GM18858 (cell line): ENCODE measurements at regions not wholly inside any gene's neighbourhood (a gene's known extent, or its start where the extent isn't known, plus 50 kb on each side); places are given as distances from the start of the nearest gene placed in this dataset.

ENCODE experiments used
- ATAC-seq: cut with Tn5 transposase; IDR thresholded peaks from one replicate; pipeline ENCODE4 v1.9.1; 2021; ENCODE audit not compliant: unreplicated experiment

DNA sequence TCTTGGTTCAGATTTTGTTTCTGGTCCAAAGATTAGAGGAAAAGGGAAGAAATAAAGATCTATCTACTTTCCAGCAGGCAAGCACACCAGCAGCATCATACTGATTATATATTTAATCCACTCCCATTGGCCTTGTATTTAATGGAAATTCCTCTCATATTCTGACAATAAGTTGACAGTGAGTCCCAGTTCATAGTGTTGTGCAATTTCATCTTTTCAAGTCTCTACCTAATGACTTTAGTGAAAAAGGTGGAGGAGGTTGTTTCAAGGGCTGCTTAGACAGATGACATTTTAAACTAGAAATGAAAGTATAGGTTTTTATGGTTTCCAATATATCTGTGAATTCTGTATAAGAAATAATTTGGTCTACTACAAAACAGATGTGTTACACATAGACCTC lies 298.6 kb downstream of the PABPC4L start:
- ATAC-seq, result no peak

DNA sequence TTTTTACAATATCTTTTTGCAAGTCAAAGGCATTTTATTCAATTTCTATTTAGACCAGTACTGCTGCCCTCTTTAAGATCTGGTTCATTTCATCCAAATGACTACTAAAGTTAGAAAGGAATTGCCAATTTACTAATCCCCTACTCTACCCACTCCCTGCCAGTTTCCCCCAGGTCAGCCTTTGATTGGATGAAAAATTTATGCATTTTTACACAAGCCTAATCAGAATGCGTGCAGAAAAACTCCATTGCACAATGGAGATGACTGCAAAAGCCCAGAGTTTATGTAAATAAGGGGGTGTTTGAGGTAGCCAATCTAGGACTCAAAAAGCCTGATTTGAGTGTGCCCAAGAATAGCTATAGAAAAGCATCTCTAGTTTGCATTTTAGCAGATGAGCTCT lies 310.6 kb downstream of the PABPC4L start:
- ATAC-seq, result no peak

DNA sequence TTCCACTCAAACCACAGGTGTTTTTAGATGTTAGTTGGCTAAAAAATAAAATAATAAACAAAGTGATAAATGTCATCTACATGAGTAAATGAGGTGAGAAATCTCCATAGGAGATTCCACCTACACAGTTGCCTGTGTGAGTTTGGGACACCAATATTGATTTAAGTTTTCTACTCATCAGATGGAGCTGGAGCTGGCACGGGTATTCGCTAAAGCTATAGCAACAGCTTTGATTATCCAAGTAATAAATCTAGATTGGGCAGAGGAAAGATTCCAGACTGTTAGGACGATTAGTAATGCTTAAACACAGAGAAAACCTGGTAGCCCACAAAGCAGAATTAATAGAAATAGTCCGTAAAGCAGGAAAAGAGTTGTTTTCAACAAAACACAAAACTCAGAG lies 313.9 kb downstream of the PABPC4L start:
- no peak for ATAC-seq

DNA sequence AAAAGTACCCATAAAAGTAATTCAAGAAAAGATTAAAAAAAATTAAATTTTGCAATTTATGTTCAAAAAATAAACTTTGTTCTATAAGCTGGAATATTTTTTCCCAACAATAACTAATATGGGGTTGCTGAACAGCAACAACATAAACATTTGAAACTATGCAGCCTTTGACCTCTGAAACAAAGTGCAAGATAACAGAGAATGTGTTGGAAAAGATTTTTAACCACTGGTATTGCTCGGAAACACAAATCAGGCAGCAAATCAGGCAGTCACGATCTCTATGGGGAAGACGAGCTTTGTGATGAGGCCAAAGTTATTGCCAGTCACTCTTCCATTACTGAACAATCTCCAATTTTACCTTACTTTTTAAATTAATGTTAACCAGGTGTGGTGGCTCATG lies 332.1 kb downstream of the PABPC4L start:
- ATAC-seq, result no peak

DNA sequence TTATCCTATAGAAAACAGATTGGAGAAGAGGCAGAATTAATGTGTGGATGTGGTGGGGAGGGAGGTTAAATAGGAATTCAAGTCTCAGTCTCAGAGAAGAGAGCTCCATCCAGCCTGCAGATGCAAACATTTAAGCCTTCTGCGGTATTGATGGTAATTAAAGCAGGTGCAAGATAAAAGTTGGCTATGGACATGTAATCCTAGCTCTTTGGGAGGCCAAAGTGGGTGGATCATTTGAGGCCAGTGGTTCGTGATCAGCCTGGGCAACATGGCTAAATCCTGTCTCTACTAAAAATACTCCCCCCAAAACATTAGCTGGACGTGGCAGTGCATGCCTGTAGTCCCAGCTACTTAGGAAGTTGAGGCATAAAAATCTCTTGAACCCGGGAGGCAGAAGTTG lies 332.7 kb downstream of the PABPC4L start:
- no peak for ATAC-seq

DNA sequence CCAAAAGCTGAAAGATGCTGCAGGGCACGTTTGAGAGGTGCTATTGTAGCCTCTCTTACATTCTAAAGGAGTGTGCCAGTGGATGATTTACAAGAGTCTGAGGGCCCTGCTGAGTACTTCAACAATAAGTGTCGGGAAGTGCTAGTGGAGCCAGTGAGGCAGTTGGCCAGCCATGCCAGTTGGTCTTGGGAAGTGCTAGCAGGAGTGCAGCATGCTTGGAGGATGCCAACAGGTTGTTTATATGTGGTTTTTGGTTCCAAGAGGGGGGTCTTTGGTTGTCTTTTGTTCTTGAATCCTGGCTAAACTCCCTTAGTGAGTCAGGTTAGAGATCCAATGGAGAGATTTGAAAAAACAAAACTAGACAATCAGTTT lies 335.3 kb downstream of the PABPC4L start:
- no peak for ATAC-seq

DNA sequence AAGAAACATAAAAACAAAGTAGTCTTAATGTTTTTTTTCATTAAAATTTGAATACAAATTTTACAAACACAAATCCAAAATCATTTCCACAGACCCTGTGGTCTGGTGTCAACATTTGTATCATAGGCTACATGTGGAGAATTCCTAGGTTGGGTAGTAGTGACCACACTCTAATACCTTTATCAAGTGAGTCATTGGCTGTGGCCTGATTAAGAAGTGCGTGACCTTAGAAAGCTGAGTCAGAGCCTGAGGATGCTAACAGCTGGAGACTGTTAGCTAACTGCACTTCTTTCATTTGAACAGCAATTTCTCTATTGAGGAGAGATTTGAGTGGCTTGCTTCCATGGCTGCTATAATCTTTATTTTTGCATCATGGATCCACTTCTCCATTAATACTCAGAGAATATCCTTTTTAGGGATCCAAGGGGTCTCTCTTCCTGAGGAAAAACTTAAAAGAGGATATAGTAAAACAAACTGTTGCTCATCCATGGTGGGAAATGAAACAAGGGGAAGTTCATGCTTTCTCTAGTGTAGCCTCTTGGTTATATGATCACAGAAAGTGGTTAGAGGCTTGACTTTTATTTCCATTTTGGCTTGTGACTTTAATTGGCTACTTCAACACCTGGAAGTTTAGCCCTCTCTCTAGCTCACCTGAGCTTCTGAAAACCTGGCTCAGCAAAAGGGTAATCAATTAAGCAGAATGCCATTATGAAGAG lies 335.8 kb downstream of the PABPC4L start:
- ATAC-seq, result no peak

DNA sequence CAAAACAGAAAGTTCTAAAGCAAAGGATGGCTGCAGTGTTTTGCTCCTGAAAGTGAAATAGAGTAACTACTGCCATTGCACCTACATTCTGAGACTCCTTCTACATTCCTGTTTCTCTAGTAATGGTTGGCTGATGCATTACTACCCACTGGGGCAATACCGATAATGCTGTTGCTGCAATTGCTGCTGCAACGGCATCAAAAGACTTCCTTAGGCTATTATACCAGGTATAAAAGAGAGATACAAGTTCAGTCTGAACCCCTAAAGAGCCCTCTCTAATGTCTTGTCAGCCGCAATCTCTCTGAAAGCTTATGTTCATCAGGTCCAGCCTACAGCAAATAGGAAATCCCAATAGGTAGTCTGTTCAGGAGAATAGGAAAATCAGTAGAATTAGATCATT lies 338.4 kb downstream of the PABPC4L start:
- ATAC-seq, result no peak

DNA sequence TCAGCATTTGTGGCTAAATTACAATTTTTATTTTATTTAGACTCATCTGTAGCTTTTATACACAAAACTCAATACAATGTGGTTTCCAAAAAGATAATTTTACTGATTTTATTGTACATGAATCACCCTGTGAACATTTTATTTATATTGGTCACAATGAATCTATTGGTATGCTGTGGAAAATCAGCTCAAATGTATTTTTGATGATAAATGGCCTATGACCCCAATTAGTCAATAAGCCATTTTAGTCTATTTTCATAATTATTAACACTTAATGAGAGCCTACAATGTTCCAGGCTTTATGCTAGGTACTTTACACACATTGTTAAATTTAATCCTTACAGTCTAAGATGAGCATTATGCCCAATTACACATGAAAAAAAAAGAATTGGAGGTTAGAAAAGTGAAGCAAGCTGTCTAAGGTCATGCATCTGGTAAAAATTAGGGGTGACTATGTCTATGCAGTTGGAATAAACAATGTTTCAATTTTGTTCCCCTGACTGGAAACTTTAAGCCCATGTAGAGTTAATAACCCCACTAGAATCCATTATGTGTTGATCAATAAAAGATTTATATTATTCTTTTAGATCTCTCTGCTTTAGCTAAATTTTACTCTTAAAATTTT lies 344.7 kb downstream of the PABPC4L start:
- no peak for ATAC-seq

DNA sequence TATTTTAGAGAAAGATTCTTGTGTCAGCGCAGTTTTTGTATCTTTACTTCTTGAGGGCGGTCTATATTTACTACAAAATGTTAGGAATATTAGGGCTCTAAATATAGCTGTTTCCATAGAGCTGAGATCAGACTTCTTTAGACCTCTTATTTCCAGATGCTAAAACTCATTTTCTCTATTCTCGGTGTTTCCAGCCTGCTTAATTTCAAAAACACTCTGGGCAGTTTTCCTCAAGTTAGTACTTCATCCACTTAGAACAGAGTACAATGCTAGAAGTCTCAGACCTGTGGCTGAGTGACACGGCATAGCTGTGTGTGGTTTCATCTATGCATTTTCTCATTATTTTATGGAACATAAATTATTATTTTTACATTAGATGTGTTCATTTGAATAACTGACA lies 346.6 kb downstream of the PABPC4L start:
- ATAC-seq, result no peak

DNA sequence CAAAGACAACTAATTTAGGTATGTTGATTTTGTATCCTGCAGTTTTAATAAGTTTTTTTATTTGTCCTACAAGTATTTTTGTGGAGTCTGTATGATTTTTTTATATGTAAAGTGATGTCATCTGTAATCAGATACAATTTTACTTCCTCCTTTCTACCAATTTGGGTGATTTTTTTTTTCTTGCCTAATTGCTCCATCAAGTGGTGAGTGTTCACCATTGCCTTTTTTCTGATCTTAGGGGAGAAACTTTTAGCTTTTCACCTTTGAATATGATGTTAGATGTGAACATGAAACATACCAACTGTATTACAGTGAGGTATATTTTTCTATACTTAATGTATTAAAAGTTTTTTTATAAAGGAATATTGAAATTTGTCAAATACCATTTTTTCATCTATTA lies 362.3 kb downstream of the PABPC4L start:
- no peak for ATAC-seq

DNA sequence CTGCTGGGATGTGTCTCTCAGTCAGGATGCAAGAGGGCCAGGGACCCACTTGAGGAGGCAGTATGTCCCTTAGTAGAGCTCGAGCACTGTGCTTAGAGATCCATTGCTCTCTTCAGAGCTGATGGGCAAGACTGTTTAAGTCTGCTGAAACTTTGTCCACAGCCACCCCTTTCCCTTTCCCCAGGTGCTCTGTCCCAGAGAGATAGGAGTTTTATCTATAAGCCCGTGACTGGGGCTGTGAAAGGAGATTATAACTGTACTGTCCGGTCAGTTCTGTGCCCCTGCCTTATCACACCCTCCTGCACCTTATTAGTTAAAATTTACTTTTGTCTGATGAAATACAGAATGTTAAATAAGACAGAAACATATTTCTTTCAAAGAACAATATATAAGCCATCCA lies 378.4 kb downstream of the PABPC4L start:
- ATAC-seq, result no peak

DNA sequence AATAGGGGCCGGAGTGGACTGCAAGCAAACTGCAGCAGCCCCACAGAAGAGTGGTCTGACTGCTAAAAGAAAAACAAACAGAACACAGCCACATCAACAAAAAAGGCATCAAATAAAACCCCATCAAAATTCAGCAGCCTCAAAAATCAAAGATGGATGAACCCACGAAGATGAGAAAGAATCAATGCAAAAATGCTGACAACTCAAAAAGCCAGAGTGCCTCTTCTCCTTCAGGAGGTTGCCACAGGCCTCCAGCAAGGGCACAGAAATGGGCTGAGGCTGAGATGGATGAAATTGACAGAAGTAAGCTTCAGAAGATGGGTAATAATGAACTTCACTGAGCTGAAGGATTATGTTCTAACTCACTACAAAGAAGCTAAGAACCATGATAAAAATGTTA lies 388.6 kb downstream of the PABPC4L start:
- no peak for ATAC-seq

DNA sequence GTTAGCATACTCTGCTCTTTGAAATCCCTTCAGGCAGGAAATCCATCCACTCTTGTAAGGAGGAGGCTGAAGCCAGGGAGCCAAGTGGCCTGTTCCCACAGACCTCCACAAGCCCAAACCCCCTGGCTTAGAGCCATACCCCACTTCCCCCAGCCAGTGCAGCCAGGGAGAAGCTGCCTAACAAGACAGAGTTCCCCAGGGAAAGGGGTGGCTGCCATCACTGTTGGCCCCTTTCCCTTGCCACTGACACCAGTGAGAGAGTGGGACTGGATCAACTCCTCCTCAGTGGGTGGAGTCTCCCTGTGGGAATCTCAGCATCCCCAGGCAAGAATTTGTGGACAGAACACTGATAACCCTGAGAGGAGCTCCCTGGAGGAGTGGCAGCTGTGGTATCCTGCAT lies 389.4 kb downstream of the PABPC4L start:
- no peak for ATAC-seq

DNA sequence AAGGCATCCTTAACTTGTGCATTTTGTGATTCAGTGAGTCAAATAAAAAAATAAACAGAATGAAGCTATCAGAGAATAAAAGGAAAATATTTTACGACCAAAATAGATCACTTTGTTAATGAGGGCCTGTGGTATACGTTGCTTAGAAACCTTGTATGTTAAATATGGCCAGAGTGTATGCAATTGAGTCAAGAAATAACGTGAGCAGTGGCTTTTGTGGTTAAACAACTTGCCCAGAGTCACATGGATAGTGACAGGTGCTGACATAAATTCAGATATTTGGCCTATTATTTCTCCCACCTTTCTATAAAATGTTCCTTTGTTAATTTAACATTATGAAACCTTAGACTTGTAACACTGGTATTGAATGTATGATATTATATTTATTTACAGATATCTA lies 393.4 kb downstream of the PABPC4L start:
- no peak for ATAC-seq

DNA sequence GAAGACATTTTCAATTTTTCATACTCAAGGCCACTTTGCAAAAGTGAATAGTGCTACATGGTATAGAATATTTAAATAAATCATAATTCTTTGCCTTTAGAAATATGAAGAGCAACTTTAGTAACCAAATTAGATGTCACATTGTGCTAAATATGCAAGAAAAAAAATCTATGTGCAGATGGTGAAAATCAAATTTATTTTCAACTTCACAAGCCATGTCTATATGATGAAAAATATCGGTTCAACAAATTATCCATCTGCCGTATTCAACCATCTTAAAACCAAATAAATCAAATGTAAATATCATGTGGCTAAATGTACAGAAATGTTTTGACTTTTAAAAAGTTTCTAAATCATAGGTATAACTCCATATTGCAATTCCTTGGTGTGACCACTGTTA lies 398.2 kb downstream of the PABPC4L start:
- no peak for ATAC-seq

DNA sequence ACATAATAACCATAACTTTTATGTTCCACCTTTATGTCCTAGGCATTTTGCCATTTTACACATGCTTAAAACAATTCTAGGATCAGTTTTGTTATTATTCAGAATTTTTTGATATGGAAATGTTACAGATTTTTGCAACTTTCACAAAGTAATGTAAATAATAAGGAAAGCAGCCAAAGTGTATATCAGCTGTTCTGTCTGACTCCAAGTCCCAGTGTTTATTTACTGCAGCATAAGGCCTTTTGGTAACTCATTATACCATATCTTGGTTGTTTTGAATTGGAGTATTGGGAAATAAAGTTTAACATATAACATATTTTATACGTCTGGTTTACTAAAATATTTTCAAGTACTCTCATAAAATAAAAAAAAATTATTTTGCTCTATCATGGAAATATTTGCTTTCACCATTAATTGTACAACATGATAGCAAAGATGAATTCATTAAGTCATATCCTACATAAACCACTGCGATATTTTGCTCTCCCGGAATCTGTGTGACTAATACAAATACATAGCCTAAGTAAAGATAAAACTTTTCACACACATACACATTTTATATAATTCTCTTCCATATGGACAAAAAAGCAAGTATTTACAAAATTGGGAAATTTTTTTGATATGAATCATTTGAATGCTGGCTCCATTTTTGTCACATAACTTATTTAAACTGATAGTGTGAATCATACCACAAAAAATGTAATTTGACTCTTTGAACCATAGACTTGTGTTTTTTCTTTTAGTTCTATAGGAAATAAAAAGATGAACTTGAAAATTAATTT lies 399.0 kb downstream of the PABPC4L start:
- no peak for ATAC-seq

DNA sequence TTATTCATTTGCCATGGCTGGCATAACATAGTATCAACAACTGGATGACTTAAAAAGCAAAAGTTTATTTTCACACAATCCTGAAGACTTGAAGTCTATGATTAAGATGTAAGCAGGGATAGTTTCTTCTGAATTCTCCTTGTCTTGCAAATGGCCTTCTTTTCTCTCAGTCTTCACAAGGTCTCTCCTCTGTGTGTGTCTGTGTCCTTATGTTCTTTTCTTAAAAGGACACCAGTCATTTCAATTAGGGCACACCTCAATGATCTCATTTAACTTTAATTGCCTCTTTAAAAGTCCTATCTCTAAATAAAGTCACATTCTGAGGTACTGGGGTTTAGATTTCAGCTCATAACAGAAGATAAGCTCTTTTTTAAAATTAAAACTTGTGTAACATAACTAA lies 399.7 kb downstream of the PABPC4L start:
- ATAC-seq, result no peak

DNA sequence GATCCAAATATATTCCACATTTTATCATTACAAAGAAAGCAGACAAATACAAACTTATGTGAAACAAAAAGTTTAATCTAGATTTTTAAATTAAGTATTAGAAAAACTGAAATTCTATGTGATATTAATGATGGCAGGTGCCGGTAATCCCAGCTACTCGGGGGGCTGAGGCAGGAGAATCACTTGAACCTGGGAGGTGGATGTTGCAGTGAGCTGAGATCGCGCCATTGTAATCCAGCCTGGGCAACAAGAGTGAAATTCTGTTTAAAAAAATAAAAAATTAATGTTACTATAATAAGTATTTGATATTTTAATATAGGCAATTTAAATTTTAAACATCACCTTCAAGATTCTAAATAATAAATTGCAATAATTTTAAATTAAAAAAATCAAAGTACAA lies 400.6 kb downstream of the PABPC4L start:
- no peak for ATAC-seq

DNA sequence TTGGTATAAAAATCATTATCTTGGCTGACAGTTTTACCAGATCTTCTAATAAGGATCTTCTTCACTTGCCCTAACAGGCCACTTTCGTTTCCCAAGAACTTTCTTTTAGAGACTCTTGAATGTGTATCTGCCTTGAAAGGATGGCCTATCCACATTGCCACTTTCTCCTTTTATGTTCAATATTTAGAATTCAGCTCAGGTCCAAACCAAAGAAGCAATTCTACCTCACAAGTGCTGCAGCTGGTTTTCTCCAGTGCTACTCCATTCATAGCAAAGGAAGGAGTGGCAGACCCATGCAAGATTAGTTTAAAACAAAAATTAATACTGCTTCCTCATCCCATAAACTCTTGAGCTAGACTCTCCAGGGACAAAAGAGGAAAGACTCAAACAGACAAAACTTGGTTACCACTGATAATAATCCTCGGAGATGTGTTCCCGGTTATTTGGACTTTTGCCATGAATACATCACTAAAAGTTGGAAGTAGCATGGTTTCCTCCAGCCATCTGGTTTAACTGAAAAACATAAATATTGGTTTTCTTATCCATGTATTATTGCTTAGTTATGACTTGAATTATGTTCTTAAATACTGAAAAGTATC lies 401.8 kb downstream of the PABPC4L start:
- no peak for ATAC-seq

DNA sequence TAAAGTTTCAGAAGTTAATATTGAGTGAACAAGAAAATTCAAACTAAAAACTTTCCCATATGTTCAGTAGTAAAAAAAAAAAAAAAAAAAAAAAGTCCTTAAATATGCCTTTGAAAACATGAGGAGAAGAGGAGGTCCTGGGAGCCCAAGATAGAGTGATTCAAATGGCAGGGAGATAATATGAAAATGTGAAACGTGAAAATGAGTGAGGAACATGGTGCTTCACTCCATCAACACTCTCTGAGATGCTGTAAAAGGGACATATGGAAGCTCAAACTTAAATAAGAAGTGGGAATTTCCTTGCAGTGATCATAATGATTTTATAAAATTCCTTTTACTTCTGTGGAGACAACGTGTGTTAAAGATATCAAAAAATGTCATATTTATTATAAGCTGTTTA lies 423.9 kb downstream of the PABPC4L start:
- ATAC-seq, result no peak

DNA sequence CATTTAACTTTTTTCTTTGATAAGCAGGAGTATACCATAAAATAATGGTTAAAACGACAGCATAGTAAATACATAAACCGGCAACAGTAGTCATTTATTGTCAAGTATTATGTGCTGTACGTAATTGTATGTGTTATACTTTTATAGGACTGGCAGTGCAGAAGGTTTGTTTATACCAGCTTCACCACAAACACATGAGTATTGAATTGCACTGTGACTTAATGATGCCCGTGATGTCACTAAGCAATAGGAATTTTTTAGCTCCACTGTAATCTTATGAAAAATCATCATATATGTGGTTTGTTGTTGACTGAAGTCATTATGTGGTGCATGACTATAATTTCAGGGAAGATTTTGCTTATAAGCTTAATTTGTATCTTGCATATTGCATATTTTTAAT lies 424.6 kb downstream of the PABPC4L start:
- no peak for ATAC-seq
